ENCODE measurements at regions not wholly inside any gene's neighbourhood (a gene's known extent, or its start where the extent isn't known, plus 50 kb on each side); places are given as distances from the start of the nearest gene placed in this dataset.
"Not testable (repeated sequence)": the region's sequence is repeated elsewhere in the genome, so short reads cannot be mapped to it uniquely, and the experiment has no call there.

GRCh38 chr11:109961261-109961660 lies 131.9 kb upstream of the ZC3H12C start:
- Histone ChIP-seq H3K9me3 (no peaks in the 10 kb centered on the region), H3K27me3 (replicated peaks in 1 of 7) (no peaks in the 10 kb centered on the region), H3K36me3 (no peaks in the 10 kb centered on the region), H3K27ac (no peak overlapping the region), H3K4me1 (peaks cover 0 to 7% (median 0%) of the 10 kb centered on the region in 6 donors), H3K4me3 (no peak overlapping the region)
- TF ChIP-seq, protein P1, sequence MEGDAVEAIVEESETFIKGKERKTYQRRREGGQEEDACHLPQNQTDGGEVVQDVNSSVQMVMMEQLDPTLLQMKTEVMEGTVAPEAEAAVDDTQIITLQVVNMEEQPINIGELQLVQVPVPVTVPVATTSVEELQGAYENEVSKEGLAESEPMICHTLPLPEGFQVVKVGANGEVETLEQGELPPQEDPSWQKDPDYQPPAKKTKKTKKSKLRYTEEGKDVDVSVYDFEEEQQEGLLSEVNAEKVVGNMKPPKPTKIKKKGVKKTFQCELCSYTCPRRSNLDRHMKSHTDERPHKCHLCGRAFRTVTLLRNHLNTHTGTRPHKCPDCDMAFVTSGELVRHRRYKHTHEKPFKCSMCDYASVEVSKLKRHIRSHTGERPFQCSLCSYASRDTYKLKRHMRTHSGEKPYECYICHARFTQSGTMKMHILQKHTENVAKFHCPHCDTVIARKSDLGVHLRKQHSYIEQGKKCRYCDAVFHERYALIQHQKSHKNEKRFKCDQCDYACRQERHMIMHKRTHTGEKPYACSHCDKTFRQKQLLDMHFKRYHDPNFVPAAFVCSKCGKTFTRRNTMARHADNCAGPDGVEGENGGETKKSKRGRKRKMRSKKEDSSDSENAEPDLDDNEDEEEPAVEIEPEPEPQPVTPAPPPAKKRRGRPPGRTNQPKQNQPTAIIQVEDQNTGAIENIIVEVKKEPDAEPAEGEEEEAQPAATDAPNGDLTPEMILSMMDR (IDR thresholded peaks at IDR 0.05 in 8 of 11, conservative IDR thresholded peaks at IDR 0.05 in 3 of 11) = no peak
- TF ChIP-seq POLR2AphosphoS5 (IDR thresholded peaks at IDR 0.05) (no peak), POLR2A (IDR thresholded peaks at IDR 0.05) (no peak)
- 90 to 98% (median 92%) methylated on average over 2 of the region's 2 CpGs for WGBS, 5 donors
- DNase-seq = no peak
- intact Hi-C loops (cut with DNase I; ENCODE audit: low total_unique reads) = no loop called here

- intact Hi-C loops (cut with DNase I; ENCODE audit: low total_unique reads) = no loop called here
- TF ChIP-seq POLR2A (IDR thresholded peaks at IDR 0.05) = no peak
- TF ChIP-seq POLR2AphosphoS5 (IDR thresholded peaks at IDR 0.05) = no peak
- TF ChIP-seq, protein P1 (IDR thresholded peaks at IDR 0.05 in 8 of 11, conservative IDR thresholded peaks at IDR 0.05 in 3 of 11) = no peak
- no peaks in the 10 kb centered on the region for H3K27me3 ChIP-seq (replicated peaks in 1 of 7)
- no peak overlapping the region for H3K27ac ChIP-seq
- 86 to 97% (median 92%) methylated on average over 1 of the region's 1 CpG for WGBS, 5 donors
- no peaks in the 10 kb centered on the region for H3K4me1 ChIP-seq
- H3K36me3 ChIP-seq = no peaks in the 10 kb centered on the region
- no peak for DNase-seq
- no peaks in the 10 kb centered on the region for H3K9me3 ChIP-seq
- H3K4me3 ChIP-seq = no peak overlapping the region
Measured at GRCh38 chr11:109963101-109963500, 130.1 kb upstream of the ZC3H12C start.

DNA sequence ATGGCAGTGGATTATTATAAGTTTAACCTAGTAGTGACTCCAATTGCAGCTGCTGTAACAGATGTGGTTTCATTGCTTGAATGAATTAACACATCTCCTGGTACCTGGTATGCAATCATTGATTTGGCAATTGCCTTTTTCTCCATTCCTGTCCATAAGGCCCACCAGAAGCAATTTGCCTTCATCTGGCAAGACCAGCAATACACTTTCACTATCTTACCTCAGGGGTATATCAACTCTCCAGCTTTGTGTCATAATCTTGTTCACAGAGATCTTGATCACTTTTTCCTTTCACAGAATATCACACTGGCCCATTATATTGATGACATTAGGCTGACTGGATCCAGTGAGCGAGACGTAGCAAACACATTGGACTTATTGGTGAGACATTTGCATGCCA lies 128.7 kb upstream of the ZC3H12C start:
- DNase-seq = no peak
- intact Hi-C loops (cut with DNase I; ENCODE audit: low total_unique reads) = no loop called here
- no peaks in the 10 kb centered on the region for H3K9me3 ChIP-seq
- H3K27ac ChIP-seq = no peak overlapping the region
- H3K36me3 ChIP-seq = no peaks in the 10 kb centered on the region
- H3K27me3 ChIP-seq (replicated peaks in 1 of 7) = no peaks in the 10 kb centered on the region
- TF ChIP-seq, protein P1 (IDR thresholded peaks at IDR 0.05 in 8 of 11, conservative IDR thresholded peaks at IDR 0.05 in 3 of 11) = no peak
- TF ChIP-seq POLR2AphosphoS5 (IDR thresholded peaks at IDR 0.05) (no peak), POLR2A (IDR thresholded peaks at IDR 0.05) (no peak)
- H3K4me1 ChIP-seq = no peaks in the 10 kb centered on the region
- no peak overlapping the region for H3K4me3 ChIP-seq
- WGBS, 5 donors = 93 to 100% (median 97%) methylated on average over 2 of the region's 2 CpGs

DNA sequence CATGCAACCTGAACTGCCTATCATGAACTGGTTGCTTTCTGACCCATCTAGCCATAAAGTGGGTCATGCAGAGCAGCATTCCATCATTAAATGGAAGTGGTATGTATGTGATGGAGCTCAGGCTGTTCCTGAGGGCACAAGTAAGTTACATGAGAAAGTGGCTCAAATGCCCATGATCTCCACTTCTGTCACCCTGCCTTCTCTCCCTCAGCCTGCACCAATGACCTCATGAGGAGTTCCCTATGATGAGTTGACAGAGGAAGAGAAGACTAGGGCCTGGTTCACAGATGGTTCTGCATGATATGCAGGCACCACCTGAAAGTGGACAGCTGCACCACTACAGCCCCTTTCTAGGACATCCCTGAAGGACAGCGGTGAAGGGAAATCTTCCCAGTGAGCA lies 127.7 kb upstream of the ZC3H12C start:
- DNase-seq; H3K4me3 ChIP-seq; intact Hi-C loops (cut with DNase I; ENCODE audit: low total_unique reads); H3K36me3 ChIP-seq; H3K27ac ChIP-seq; H3K9me3 ChIP-seq; H3K4me1 ChIP-seq; H3K27me3 ChIP-seq (replicated peaks in 1 of 7): not testable (repeated sequence)
- 89 to 100% (median 94%) methylated on average over 1 of the region's 1 CpG for WGBS, 5 donors

- intact Hi-C loops (cut with DNase I; ENCODE audit: low total_unique reads); H3K4me1 ChIP-seq; H3K27ac ChIP-seq; H3K36me3 ChIP-seq; H3K27me3 ChIP-seq (replicated peaks in 1 of 7); H3K4me3 ChIP-seq; H3K9me3 ChIP-seq; DNase-seq: not testable (repeated sequence)
- WGBS, 5 donors = 74 to 92% (median 78%) methylated on average over 2 of the region's 2 CpGs
Measured at GRCh38 chr11:109965926-109966325, 127.3 kb upstream of the ZC3H12C start.

DNA sequence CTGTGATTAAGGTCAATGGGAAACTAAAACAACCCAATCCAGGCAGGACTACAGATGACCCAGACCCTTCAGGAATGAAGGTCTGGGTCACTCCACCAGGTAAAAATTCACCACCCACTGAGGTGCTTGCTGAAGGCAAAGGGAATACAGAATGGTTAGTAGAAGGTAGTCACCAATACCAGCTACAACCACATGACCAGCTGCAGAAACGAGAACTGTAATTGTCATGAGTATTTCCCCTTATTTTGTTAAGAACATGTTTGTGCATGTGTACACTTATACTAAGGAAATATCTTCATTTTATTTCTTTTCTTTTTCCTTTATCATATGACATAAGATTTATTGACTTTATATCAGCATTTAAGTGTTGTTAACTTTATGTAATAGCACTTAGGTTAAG lies 126.1 kb upstream of the ZC3H12C start:
- intact Hi-C loops (cut with DNase I; ENCODE audit: low total_unique reads); H3K27ac ChIP-seq; H3K4me3 ChIP-seq; DNase-seq; H3K27me3 ChIP-seq (replicated peaks in 1 of 7); H3K9me3 ChIP-seq; H3K36me3 ChIP-seq: not testable (repeated sequence)
- H3K4me1 ChIP-seq = peaks cover 15 to 21% (median 18%) of the 10 kb centered on the region in 6 donors
- 47 to 58% (median 53%) methylated on average over 1 of the region's 1 CpG for WGBS, 5 donors

All from spleen (tissue), 11 donors.